ENCODE measurements at regions not wholly inside any gene's neighbourhood (a gene's known extent, or its start where the extent isn't known, plus 50 kb on each side); places are given as distances from the start of the nearest gene placed in this dataset.

- no peak for ATAC-seq
- TF ChIP-seq SNAI2 (CRISPR knock-in tag; IDR thresholded peaks at IDR 0.05) (no peak), RARB (CRISPR knock-in tag; IDR thresholded peaks at IDR 0.05) (no peak), CSRNP3 (CRISPR knock-in tag; IDR thresholded peaks at IDR 0.05) (no peak)
Observed at GRCh38 chr16:6374821-6375220, 957.8 kb upstream of the RBFOX1 start.

GRCh38 chr16:6364846-6365245 is 967.8 kb upstream of the RBFOX1 start:
- no peak for ATAC-seq
- no peak for TF ChIP-seq ZNF70 (CRISPR knock-in tag; IDR thresholded peaks at IDR 0.05)
- TF ChIP-seq ZFP3 (CRISPR knock-in tag; IDR thresholded peaks at IDR 0.05): no peak
- no peak for TF ChIP-seq ISL1 (CRISPR knock-in tag; IDR thresholded peaks at IDR 0.05)
- TF ChIP-seq ESRRG (CRISPR knock-in tag; IDR thresholded peaks at IDR 0.05): no peak

- TF ChIP-seq TSHZ2 (CRISPR knock-in tag; IDR thresholded peaks at IDR 0.05) (no peak), RARB (CRISPR knock-in tag; IDR thresholded peaks at IDR 0.05) (no peak), ZNF565 (CRISPR knock-in tag; conservative IDR thresholded peaks at IDR 0.05; ENCODE audit: low read depth) (no peak), CSDC2 (CRISPR knock-in tag; IDR thresholded peaks at IDR 0.05) (no peak), PATZ1 (CRISPR knock-in tag; IDR thresholded peaks at IDR 0.05; ENCODE audit: borderline replicate concordance) (no peak), TCF4 (CRISPR knock-in tag; IDR thresholded peaks at IDR 0.05; ENCODE audit: borderline replicate concordance) (no peak), POU6F1 (CRISPR knock-in tag; IDR thresholded peaks at IDR 0.05; ENCODE audit: borderline replicate concordance, low read depth) (no peak), ARNTL (CRISPR knock-in tag; IDR thresholded peaks at IDR 0.05; ENCODE audit: borderline replicate concordance, low read depth) (no peak), CSRNP3 (CRISPR knock-in tag; IDR thresholded peaks at IDR 0.05) (no peak)
- no peak for ATAC-seq
Observed at GRCh38 chr16:6363896-6364607, 968.6 kb upstream of the RBFOX1 start.

GRCh38 chr16:6363396-6363795 is 969.2 kb upstream of the RBFOX1 start:
- no peak for TF ChIP-seq ISL1 (CRISPR knock-in tag; IDR thresholded peaks at IDR 0.05)
- TF ChIP-seq RARB (CRISPR knock-in tag; IDR thresholded peaks at IDR 0.05): no peak
- no peak for TF ChIP-seq CSDC2 (CRISPR knock-in tag; IDR thresholded peaks at IDR 0.05)
- TF ChIP-seq TOX (CRISPR knock-in tag; IDR thresholded peaks at IDR 0.05; ENCODE audit: borderline replicate concordance): no peak
- TF ChIP-seq PATZ1 (CRISPR knock-in tag; IDR thresholded peaks at IDR 0.05; ENCODE audit: borderline replicate concordance): no peak
- TF ChIP-seq ZFP3 (CRISPR knock-in tag; IDR thresholded peaks at IDR 0.05): no peak
- TF ChIP-seq CREB5 (CRISPR knock-in tag; IDR thresholded peaks at IDR 0.05; ENCODE audit: low read depth): no peak
- no peak for TF ChIP-seq ESRRG (CRISPR knock-in tag; IDR thresholded peaks at IDR 0.05)
- ATAC-seq: no peak

All from SK-N-SH treated with all-trans-retinoic acid at 6 μM for 48 hours (cell line).